SK-N-SH (cell line): ENCODE measurements at regions not wholly inside any gene's neighbourhood (a gene's known extent, or its start where the extent isn't known, plus 50 kb on each side); places are given as distances from the start of the nearest gene placed in this dataset.

Source experiments
- EP300 ChIP-seq, 2 experiments: IDR thresholded peaks; 2 replicates each; pipeline versions ENCODE4 v1.4.0 to v1.6.1; 2012; ENCODE audit warnings: borderline replicate concordance in 1 of 2, low read depth in 1 of 2, low read length in 1 of 2
- EZH2phosphoT487 ChIP-seq: fragments of 200-600 bp; sonication (generic); IDR thresholded peaks from 2 replicates; pipeline ENCODE4 v1.6.1; 2017; ENCODE audit warnings: low read depth, mixed run types, mild to moderate bottlenecking, antibody characterized with exemption, moderate library complexity, borderline replicate concordance
- FOXM1 ChIP-seq: IDR thresholded peaks from 2 replicates; pipeline ENCODE4 v1.4.0; 2012; ENCODE audit warnings: low read depth, mild to moderate bottlenecking
- GABPA ChIP-seq: IDR thresholded peaks from 2 replicates; pipeline ENCODE4 v1.4.0; 2012; ENCODE audit warnings: low read depth, mild to moderate bottlenecking
- JUND ChIP-seq: IDR thresholded peaks from 2 replicates; pipeline ENCODE4 v1.4.0; 2012
- MEF2A ChIP-seq: IDR thresholded peaks from 2 replicates; pipeline ENCODE4 v1.4.0; 2012; ENCODE audit warnings: low read depth, borderline replicate concordance
- RCOR1 ChIP-seq: fragments of 150-350 bp; IDR thresholded peaks from 2 replicates; pipeline ENCODE4 v1.6.1; 2017; ENCODE audit warnings: antibody characterized with exemption, low read length
- SMC3 ChIP-seq: IDR thresholded peaks from 2 replicates; pipeline ENCODE4 v1.6.1; 2012; ENCODE audit warnings: low read depth, low read length, improper control_type of control experiment
- TAF1 ChIP-seq: IDR thresholded peaks from 2 replicates; pipeline ENCODE4 v1.6.1; 2012; ENCODE audit warnings: low read depth, mild to moderate bottlenecking, low read length, moderate library complexity, borderline replicate concordance
- TEAD4 ChIP-seq: IDR thresholded peaks from 2 replicates; pipeline ENCODE4 v1.4.0; 2012; ENCODE audit warnings: mild to moderate bottlenecking, borderline replicate concordance; ENCODE audit not compliant: insufficient read depth
- TF ChIP-seq, protein P1 (sequence below): IDR thresholded peaks from 2 replicates; pipeline ENCODE4 v1.6.1; 2012; ENCODE audit warnings: mild to moderate bottlenecking, low read depth, low read length, moderate library complexity
- TF ChIP-seq, protein P2 (sequence below): fragments of 200-600 bp; sonication (generic); IDR thresholded peaks from 2 replicates; pipeline ENCODE4 v1.6.1; 2017; ENCODE audit warnings: antibody characterized with exemption, mild to moderate bottlenecking, moderate library complexity
- TF ChIP-seq, protein P3 (sequence below): IDR thresholded peaks from 2 replicates; pipeline ENCODE4 v1.4.0; 2012; ENCODE audit warnings: low read depth
- TF ChIP-seq, protein P4 (sequence below): fragments of 150-350 bp; IDR thresholded peaks from 2 replicates; pipeline ENCODE4 v1.6.1; 2017; ENCODE audit warnings: antibody characterized with exemption, low read length, low read depth, borderline replicate concordance

DNA sequence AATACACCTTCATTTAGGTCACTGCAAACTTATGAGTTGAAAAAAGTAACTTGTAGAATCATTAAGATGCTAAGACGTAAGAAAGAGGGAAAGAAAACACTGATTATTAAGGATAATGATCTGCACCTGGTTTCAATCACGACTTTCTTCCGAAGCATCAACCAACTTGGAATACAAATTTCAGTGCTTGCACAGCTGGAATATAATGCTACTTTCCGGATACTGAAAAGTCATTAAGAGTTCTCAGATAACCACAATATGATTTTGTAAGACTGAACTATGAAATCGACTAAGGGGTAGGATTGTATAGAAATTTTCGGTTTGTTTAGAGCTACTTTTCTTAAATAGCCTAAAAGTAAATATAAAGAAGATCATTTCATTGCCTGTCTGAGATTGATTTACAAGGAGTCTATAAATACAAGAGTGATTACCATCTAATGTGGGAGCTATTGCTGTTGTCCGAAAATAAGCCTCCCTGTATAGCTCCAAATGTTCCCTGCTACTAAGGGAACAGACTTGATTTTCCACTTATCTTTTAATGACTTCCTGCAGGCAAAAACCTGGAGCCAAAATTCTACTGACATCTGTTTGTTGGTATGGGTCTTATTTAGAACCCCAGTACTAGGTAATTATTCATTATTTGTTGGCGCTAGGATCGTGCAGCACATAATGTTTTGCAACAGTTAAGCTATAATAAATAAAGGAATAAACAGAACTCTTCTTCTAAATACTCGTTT is 673.3 kb downstream of the KCNT2 start:
- TF ChIP-seq TEAD4 (no peak), GABPA (no peak), TAF1 (no peak), SMC3 (no peak), EZH2phosphoT487 (no peak), EP300 (IDR thresholded peaks at IDR 0.05; ENCODE audit: borderline replicate concordance in 1 of 2, low read depth in 1 of 2, low read length in 1 of 2) (peak in 1 of 2 experiments; percentile 79; a peak in 1 of 4 replicates), RCOR1 (peak; percentile 51; the same call in 1 of the 2 replicates), FOXM1 (no peak), MEF2A (no peak), JUND (no peak)
- TF ChIP-seq, protein P1, sequence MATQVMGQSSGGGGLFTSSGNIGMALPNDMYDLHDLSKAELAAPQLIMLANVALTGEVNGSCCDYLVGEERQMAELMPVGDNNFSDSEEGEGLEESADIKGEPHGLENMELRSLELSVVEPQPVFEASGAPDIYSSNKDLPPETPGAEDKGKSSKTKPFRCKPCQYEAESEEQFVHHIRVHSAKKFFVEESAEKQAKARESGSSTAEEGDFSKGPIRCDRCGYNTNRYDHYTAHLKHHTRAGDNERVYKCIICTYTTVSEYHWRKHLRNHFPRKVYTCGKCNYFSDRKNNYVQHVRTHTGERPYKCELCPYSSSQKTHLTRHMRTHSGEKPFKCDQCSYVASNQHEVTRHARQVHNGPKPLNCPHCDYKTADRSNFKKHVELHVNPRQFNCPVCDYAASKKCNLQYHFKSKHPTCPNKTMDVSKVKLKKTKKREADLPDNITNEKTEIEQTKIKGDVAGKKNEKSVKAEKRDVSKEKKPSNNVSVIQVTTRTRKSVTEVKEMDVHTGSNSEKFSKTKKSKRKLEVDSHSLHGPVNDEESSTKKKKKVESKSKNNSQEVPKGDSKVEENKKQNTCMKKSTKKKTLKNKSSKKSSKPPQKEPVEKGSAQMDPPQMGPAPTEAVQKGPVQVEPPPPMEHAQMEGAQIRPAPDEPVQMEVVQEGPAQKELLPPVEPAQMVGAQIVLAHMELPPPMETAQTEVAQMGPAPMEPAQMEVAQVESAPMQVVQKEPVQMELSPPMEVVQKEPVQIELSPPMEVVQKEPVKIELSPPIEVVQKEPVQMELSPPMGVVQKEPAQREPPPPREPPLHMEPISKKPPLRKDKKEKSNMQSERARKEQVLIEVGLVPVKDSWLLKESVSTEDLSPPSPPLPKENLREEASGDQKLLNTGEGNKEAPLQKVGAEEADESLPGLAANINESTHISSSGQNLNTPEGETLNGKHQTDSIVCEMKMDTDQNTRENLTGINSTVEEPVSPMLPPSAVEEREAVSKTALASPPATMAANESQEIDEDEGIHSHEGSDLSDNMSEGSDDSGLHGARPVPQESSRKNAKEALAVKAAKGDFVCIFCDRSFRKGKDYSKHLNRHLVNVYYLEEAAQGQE, result no peak
- TF ChIP-seq, protein P2, sequence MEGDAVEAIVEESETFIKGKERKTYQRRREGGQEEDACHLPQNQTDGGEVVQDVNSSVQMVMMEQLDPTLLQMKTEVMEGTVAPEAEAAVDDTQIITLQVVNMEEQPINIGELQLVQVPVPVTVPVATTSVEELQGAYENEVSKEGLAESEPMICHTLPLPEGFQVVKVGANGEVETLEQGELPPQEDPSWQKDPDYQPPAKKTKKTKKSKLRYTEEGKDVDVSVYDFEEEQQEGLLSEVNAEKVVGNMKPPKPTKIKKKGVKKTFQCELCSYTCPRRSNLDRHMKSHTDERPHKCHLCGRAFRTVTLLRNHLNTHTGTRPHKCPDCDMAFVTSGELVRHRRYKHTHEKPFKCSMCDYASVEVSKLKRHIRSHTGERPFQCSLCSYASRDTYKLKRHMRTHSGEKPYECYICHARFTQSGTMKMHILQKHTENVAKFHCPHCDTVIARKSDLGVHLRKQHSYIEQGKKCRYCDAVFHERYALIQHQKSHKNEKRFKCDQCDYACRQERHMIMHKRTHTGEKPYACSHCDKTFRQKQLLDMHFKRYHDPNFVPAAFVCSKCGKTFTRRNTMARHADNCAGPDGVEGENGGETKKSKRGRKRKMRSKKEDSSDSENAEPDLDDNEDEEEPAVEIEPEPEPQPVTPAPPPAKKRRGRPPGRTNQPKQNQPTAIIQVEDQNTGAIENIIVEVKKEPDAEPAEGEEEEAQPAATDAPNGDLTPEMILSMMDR, result no peak
- TF ChIP-seq, protein P3, sequence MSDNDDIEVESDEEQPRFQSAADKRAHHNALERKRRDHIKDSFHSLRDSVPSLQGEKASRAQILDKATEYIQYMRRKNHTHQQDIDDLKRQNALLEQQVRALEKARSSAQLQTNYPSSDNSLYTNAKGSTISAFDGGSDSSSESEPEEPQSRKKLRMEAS, result no peak
- TF ChIP-seq, protein P4, sequence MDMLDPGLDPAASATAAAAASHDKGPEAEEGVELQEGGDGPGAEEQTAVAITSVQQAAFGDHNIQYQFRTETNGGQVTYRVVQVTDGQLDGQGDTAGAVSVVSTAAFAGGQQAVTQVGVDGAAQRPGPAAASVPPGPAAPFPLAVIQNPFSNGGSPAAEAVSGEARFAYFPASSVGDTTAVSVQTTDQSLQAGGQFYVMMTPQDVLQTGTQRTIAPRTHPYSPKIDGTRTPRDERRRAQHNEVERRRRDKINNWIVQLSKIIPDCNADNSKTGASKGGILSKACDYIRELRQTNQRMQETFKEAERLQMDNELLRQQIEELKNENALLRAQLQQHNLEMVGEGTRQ, result no peak
